ENCODE measurements at regions not wholly inside any gene's neighbourhood (a gene's known extent, or its start where the extent isn't known, plus 50 kb on each side); places are given as distances from the start of the nearest gene placed in this dataset.

DNA sequence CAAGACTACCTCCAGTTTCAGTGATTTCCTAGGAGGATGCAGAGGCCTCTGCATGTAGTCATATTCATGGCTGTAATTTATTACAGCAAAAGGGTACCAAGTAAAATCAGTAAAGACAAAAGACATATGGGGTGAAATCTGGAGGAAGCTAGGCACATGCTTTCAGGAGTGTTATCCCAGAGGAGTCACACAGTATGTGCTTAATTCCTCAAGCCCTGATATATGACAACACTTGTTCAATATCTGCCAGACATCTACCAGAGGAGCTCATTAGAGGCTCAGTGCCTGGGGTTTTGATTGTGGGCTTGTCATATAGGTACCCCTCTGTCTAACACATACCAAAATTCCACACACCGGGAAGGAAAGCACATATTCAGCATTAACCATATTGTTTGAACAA lies 283.8 kb downstream of the CXCL12 start:
- TF ChIP-seq, protein P1, sequence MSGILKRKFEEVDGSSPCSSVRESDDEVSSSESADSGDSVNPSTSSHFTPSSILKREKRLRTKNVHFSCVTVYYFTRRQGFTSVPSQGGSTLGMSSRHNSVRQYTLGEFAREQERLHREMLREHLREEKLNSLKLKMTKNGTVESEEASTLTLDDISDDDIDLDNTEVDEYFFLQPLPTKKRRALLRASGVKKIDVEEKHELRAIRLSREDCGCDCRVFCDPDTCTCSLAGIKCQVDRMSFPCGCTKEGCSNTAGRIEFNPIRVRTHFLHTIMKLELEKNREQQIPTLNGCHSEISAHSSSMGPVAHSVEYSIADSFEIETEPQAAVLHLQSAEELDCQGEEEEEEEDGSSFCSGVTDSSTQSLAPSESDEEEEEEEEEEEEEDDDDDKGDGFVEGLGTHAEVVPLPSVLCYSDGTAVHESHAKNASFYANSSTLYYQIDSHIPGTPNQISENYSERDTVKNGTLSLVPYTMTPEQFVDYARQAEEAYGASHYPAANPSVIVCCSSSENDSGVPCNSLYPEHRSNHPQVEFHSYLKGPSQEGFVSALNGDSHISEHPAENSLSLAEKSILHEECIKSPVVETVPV (CRISPR knock-in tag; IDR thresholded peaks at IDR 0.05) = no peak
- TF ChIP-seq ZNF8 (CRISPR knock-in tag; IDR thresholded peaks at IDR 0.05) (no peak), TCF4 (CRISPR knock-in tag; IDR thresholded peaks at IDR 0.05; ENCODE audit: borderline replicate concordance) (no peak), ZFP30 (CRISPR knock-in tag; IDR thresholded peaks at IDR 0.05) (no peak), ZNF565 (CRISPR knock-in tag; conservative IDR thresholded peaks at IDR 0.05; ENCODE audit: low read depth) (no peak), BACH2 (CRISPR knock-in tag; IDR thresholded peaks at IDR 0.05; ENCODE audit: borderline replicate concordance) (no peak), ESRRG (CRISPR knock-in tag; IDR thresholded peaks at IDR 0.05) (no peak), GLIS3 (CRISPR knock-in tag; IDR thresholded peaks at IDR 0.05) (no peak)
- TF ChIP-seq, protein P2, sequence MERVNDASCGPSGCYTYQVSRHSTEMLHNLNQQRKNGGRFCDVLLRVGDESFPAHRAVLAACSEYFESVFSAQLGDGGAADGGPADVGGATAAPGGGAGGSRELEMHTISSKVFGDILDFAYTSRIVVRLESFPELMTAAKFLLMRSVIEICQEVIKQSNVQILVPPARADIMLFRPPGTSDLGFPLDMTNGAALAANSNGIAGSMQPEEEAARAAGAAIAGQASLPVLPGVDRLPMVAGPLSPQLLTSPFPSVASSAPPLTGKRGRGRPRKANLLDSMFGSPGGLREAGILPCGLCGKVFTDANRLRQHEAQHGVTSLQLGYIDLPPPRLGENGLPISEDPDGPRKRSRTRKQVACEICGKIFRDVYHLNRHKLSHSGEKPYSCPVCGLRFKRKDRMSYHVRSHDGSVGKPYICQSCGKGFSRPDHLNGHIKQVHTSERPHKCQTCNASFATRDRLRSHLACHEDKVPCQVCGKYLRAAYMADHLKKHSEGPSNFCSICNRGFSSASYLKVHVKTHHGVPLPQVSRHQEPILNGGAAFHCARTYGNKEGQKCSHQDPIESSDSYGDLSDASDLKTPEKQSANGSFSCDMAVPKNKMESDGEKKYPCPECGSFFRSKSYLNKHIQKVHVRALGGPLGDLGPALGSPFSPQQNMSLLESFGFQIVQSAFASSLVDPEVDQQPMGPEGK (CRISPR knock-in tag; IDR thresholded peaks at IDR 0.05; ENCODE audit: borderline replicate concordance) = no peak
- TF ChIP-seq, protein P3, sequence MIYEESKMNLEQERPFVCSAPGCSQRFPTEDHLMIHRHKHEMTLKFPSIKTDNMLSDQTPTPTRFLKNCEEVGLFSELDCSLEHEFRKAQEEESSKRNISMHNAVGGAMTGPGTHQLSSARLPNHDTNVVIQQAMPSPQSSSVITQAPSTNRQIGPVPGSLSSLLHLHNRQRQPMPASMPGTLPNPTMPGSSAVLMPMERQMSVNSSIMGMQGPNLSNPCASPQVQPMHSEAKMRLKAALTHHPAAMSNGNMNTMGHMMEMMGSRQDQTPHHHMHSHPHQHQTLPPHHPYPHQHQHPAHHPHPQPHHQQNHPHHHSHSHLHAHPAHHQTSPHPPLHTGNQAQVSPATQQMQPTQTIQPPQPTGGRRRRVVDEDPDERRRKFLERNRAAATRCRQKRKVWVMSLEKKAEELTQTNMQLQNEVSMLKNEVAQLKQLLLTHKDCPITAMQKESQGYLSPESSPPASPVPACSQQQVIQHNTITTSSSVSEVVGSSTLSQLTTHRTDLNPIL (CRISPR knock-in tag; IDR thresholded peaks at IDR 0.05; ENCODE audit: low read depth) = no peak

Data from SK-N-SH treated with all-trans-retinoic acid at 6 μM for 48 hours (cell line).